OCI-LY7 (cell line): ENCODE measurements at regions not wholly inside any gene's neighbourhood (a gene's known extent, or its start where the extent isn't known, plus 50 kb on each side); places are given as distances from the start of the nearest gene placed in this dataset.

ENCODE experiments used
- CTCF ChIP-seq: fragments of 200-600 bp; sonication (generic); conservative IDR thresholded peaks from 2 replicates; pipeline ENCODE4 v1.5.1; 2014; ENCODE audit warnings: mild to moderate bottlenecking, antibody characterized with exemption, low read length, moderate library complexity, mixed read lengths
- EZH2phosphoT487 ChIP-seq: fragments of 200-600 bp; sonication (generic); IDR thresholded peaks from 2 replicates; pipeline ENCODE4 v1.6.1; 2018; ENCODE audit warnings: low read depth, borderline replicate concordance, mild to moderate bottlenecking, mixed run types, antibody characterized with exemption, low read length, moderate library complexity, mixed read lengths

GRCh38 chr5:35282810-35283209 is 52.5 kb upstream of the PRLR start:
- TF ChIP-seq CTCF (no peak), EZH2phosphoT487 (no peak)
